ENCODE measurements at regions not wholly inside any gene's neighbourhood (a gene's known extent, or its start where the extent isn't known, plus 50 kb on each side); places are given as distances from the start of the nearest gene placed in this dataset.

DNA sequence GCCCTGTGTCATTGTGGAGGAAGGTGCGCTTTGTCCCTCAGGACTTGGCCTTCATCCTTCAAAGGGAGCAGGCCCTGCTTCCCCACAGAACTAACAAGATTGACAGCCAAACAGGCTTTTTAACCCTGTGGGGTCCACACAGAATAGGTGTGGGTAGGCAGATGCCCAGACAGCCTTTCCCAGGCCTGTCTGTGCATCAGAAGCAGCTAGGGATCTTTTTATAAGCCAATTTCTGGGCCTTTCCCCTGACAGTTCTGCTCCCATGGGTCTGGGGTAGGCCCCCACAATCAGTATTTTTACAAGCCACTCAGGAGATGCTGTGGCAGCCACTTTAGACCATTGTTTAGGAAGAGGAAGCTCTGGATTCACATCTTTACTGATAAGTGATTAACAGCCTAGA lies 69.2 kb downstream of the MRPL46 start:
- Histone ChIP-seq H3K27ac (ENCODE audit: low read depth, low read length) (no peak overlapping the region), H3K27me3 (ENCODE audit: insufficient read depth, low read length) (peaks cover 38% of the 10 kb centered on the region), H3K4me2 (ENCODE audit: low read length) (no peak overlapping the region), H3K9me3 (ENCODE audit: control insufficient read depth in 1 of 2, insufficient read depth in 1 of 2, low read depth in 1 of 2, low read length in 2 of 2) (no peaks in the 10 kb centered on the region), H3K79me2 (ENCODE audit: insufficient read depth, low read length) (no peaks in the 10 kb centered on the region), H3K4me3 (replicated peaks in 1 of 2; ENCODE audit: low read depth in 1 of 2, low read length in 2 of 2) (no peak overlapping the region), H4K20me1 (ENCODE audit: insufficient read depth) (no peaks in the 10 kb centered on the region), H3K9ac (ENCODE audit: low read length) (no peak overlapping the region), H3K4me1 (ENCODE audit: control insufficient read depth in 1 of 2, insufficient read depth in 2 of 2, low read length in 2 of 2) (no peaks in the 10 kb centered on the region), H3K9me2 (ENCODE audit: insufficient read depth) (no peaks in the 10 kb centered on the region), H3K36me3 (ENCODE audit: control insufficient read depth in 1 of 2, insufficient read depth in 2 of 2, low read length in 2 of 2) (no peaks in the 10 kb centered on the region), H2AFZ (ENCODE audit: low read depth, low read length, poor library complexity, severe bottlenecking) (no peak overlapping the region)
- TF ChIP-seq, protein P1, sequence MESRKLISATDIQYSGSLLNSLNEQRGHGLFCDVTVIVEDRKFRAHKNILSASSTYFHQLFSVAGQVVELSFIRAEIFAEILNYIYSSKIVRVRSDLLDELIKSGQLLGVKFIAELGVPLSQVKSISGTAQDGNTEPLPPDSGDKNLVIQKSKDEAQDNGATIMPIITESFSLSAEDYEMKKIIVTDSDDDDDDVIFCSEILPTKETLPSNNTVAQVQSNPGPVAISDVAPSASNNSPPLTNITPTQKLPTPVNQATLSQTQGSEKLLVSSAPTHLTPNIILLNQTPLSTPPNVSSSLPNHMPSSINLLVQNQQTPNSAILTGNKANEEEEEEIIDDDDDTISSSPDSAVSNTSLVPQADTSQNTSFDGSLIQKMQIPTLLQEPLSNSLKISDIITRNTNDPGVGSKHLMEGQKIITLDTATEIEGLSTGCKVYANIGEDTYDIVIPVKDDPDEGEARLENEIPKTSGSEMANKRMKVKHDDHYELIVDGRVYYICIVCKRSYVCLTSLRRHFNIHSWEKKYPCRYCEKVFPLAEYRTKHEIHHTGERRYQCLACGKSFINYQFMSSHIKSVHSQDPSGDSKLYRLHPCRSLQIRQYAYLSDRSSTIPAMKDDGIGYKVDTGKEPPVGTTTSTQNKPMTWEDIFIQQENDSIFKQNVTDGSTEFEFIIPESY (IDR thresholded peaks at IDR 0.05; ENCODE audit: extremely low read depth, insufficient replicate concordance, low read length) = no peak
- TF ChIP-seq TCF7L2 (IDR thresholded peaks at IDR 0.05; ENCODE audit: borderline replicate concordance, extremely low read depth, insufficient read depth, insufficient read length) = no peak
- TF ChIP-seq SIN3A (IDR thresholded peaks at IDR 0.05; ENCODE audit: low read depth) = no peak
- TF ChIP-seq ZNF274 (IDR thresholded peaks at IDR 0.05; ENCODE audit: low read depth, low read length) = no peak
- no peak for TF ChIP-seq CBX3 (IDR thresholded peaks at IDR 0.05; ENCODE audit: low read depth)
- no peak for TF ChIP-seq EZH2 (IDR thresholded peaks at IDR 0.05)
- no peak for TF ChIP-seq FOSL1 (IDR thresholded peaks at IDR 0.05; ENCODE audit: low read depth)
- TF ChIP-seq RAD21 (IDR thresholded peaks at IDR 0.05; ENCODE audit: low read depth) = no peak
- TF ChIP-seq EGR1 (IDR thresholded peaks at IDR 0.05; ENCODE audit: low read depth) = no peak
- TF ChIP-seq CEBPB (IDR thresholded peaks at IDR 0.05; ENCODE audit: low read depth) = no peak
- no peak for TF ChIP-seq EZH2phosphoT487 (IDR thresholded peaks at IDR 0.05; ENCODE audit: borderline replicate concordance)
- no peak for TF ChIP-seq POLR2A (IDR thresholded peaks at IDR 0.05; ENCODE audit: borderline replicate concordance, extremely low read depth, insufficient read depth, insufficient read length)
- no peak for TF ChIP-seq SRF (IDR thresholded peaks at IDR 0.05; ENCODE audit: low read depth)
- TF ChIP-seq YY1 (IDR thresholded peaks at IDR 0.05; ENCODE audit: extremely low read depth, insufficient replicate concordance, low read depth, low read length) = no peak
- POLR2A ChIA-PET = no interaction called here
- CTCF ChIA-PET = no interaction called here
- RAD21 ChIA-PET (ENCODE audit: low non-redundant PET in 1 of 2, low total read pairs in 2 of 2, uncharacterized antibody in 2 of 2, unreplicated experiment in 2 of 2) = no interaction called here
- DNase-seq (ENCODE audit: low read depth, low spot score) (no peak), ATAC-seq (no peak)
- no TSS peak for BruUV-seq (replicated peaks)
- intact Hi-C loops (cut with micrococcal nuclease) = no loop called here
